Choroid plexus epithelial cell (primary cell): ENCODE measurements at regions not wholly inside any gene's neighbourhood (a gene's known extent, or its start where the extent isn't known, plus 50 kb on each side); places are given as distances from the start of the nearest gene placed in this dataset.

Experiments
- DNase-seq: peaks from one replicate; pipeline ENCODE4 v3.0.0-alpha.2; 2010; ENCODE audit warnings: low read depth
- H3K4me3 ChIP-seq: 2 replicates; pipeline ENCODE4 v1.5.1; 2011; ENCODE audit warnings: low read depth, mild to moderate bottlenecking, control low read depth, low read length, moderate library complexity
- TF ChIP-seq, protein P1 (sequence below): conservative IDR thresholded peaks from 2 replicates; pipeline ENCODE4 v1.5.1; 2011; ENCODE audit warnings: low read depth, mild to moderate bottlenecking, control low read depth, inconsistent platforms, low read length, moderate library complexity

DNA sequence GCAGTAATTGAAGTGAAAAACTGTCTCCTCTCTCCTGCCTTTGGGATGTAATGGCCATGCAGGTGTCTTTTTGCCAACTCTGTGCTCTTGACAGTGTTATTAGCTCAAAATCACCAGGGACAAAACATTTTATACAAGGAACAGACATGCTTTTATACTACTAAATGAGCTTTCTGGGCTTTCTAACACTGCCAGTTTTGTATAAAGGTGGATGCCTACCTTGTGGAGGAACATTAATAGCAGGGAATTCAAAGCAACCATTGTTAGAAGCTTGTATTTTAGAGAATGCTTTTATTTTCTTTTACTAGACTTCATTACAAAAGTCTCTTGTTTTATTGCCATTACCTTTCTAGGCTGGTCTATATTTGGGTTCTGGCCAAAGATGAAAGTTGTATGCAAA is 54.7 kb upstream of the ARSJ start:
- DNase-seq: no peak
- H3K4me3 ChIP-seq: no peak overlapping the region
- TF ChIP-seq, protein P1, sequence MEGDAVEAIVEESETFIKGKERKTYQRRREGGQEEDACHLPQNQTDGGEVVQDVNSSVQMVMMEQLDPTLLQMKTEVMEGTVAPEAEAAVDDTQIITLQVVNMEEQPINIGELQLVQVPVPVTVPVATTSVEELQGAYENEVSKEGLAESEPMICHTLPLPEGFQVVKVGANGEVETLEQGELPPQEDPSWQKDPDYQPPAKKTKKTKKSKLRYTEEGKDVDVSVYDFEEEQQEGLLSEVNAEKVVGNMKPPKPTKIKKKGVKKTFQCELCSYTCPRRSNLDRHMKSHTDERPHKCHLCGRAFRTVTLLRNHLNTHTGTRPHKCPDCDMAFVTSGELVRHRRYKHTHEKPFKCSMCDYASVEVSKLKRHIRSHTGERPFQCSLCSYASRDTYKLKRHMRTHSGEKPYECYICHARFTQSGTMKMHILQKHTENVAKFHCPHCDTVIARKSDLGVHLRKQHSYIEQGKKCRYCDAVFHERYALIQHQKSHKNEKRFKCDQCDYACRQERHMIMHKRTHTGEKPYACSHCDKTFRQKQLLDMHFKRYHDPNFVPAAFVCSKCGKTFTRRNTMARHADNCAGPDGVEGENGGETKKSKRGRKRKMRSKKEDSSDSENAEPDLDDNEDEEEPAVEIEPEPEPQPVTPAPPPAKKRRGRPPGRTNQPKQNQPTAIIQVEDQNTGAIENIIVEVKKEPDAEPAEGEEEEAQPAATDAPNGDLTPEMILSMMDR: no peak

DNA sequence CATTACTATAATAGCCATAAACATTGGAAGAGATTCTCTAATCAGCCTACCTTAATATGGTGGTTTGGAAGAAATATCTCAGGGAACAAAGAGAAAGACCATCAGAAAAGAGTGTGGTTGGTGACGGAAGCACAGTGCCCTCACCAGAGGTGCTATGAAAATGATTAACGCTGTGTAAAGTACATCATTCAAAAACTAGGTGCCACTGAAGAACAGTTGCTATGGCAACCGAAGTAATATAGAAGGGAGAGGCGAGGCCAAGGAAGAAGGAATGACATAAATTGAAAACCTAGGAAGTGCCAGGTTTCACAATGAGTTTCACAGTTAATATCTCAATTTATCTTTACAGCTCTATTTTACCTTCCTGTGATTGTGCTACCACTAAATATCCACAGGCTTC is 57.0 kb upstream of the ARSJ start:
- no peak overlapping the region for H3K4me3 ChIP-seq
- TF ChIP-seq, protein P1: no peak
- DNase-seq: no peak

- H3K4me3 ChIP-seq: no peak overlapping the region
- DNase-seq: no peak
- TF ChIP-seq, protein P1: no peak
These were observed 57.4 kb upstream of the ARSJ start for GRCh38 chr4:114036864-114037263.

DNA sequence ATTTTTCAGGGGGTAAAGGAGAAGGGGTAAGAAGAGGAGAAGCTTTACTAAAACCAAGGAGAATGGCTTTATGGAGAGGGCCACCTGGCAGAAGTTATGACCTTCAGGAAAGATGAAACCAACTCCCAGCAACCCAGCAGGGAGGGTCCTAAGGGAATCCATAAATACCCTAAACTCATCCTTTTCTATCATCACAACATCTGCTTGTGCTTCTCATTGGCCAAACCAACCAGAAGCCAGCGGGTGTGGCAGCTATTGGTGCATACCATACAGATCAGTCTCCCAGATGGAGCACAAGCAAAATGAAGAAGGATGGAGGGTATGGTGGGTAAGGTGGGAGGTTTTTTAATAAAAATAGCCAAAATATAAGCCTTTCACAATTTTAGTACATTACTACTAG is 58.5 kb upstream of the ARSJ start:
- no peak overlapping the region for H3K4me3 ChIP-seq
- DNase-seq: no peak
- TF ChIP-seq, protein P1: no peak

DNA sequence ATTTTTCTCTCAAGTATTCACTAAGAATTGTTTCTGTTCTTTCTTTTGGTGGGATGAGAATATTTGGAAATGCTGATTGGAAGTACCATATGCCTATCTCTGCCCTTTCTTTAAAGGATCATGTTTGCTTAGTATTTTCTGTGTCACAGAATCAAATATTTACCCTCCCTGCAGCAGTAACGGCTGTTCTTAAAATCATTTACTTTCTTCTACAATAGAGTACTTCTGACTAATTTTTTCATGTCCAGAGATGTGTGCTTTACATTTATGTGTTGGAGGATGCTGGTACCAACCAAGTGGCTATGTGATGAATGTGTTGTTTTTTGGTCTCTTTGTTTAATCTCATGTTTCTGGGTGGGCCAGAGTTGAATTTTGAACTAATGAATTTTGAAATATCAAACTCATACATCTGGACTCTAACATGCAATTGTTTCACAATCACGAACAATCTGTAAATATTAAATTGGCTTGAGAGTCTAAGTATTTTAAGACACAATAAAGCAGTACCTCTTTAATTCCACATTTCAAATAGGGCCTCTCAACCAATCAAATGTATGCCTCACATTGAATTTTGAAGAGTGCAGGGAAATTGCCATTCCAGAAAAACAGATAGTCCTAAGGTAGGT is 59.4 kb upstream of the ARSJ start:
- no peak overlapping the region for H3K4me3 ChIP-seq
- DNase-seq: no peak
- TF ChIP-seq, protein P1: no peak

DNA sequence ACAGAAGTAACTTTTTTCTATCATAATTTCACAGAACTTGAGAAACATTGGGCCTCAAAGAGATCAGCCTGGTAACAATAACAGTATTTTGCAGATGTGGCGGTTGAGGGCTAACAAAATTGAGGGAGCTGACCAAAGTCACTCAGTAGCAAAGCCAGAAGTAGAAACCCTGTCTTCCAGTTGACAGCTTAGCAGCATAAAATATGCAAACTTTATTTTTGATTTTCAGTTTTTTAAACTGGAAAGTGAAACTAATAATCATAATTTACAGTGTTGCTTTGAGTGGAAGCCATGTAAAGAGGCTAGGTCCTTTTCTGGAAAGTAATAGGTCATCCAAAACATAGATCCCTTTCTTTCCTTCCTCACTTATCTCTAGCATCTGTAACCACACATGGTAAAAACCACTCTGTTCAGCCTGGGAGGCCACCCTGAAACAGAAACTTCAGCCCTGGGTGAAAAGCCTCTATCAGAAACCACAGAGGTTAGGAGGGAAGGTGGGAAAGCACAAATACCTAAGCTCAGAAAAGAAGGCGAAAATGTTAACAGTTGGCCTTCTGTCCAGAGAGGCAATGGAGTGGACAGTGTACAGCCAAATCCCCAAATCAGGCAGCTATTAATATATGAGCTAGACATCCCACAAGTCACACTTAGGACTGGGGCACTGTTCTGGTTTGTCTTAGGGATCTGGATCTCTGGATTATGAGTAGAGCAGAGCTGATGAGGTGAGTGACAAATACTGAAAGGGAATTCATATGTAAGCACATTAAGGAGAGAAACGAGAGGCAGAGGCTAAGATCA is 61.1 kb upstream of the ARSJ start:
- H3K4me3 ChIP-seq: no peak overlapping the region
- DNase-seq: peak; percentile 16
- TF ChIP-seq, protein P1: no peak

DNA sequence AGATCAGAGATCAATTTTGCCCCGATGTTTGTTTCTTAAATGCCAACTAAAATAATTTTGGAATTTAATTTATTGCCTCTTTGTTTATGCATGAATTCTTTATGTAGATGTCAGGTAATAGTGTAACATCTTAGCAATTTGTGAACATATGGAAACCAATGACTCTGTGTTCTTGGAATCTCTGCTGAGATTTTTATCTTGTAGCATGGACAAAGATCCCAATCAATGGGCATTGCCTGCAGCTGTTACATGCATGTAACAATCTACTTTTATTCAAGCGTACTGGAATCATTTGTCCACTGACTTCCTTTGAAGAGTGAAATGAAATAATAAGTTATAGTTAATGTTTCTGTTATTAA is 61.6 kb upstream of the ARSJ start:
- DNase-seq: no peak
- H3K4me3 ChIP-seq: no peak overlapping the region
- TF ChIP-seq, protein P1: no peak
